Heart left ventricle (tissue), 16 donors: ENCODE measurements at regions not wholly inside any gene's neighbourhood (a gene's known extent, or its start where the extent isn't known, plus 50 kb on each side); places are given as distances from the start of the nearest gene placed in this dataset.
"Not testable (repeated sequence)": the region's sequence is repeated elsewhere in the genome, so short reads cannot be mapped to it uniquely, and the experiment has no call there.

Experiments
- ATAC-seq, 4 donors: fragments of 200-7000 bp; cut with Tn5 transposase; one replicate each; pipeline ENCODE4 v1.9.1; 2020 to 2022; ENCODE audit warnings: moderate library complexity in 4 of 4, mild to moderate bottlenecking in 3 of 4, moderate number of reproducible peaks in 1 of 4
- DNase-seq, 5 donors: peaks; one replicate each; pipeline ENCODE4 v3.0.0-alpha.2; 2020
- H3K27ac ChIP-seq, 12 donors: fragments of 200-600 bp; sonication (generic) in 4 of 12; one replicate each; pipeline versions ENCODE4 v1.5.0 to v1.8.0; 2016 to 2022; ENCODE audit warnings: mild to moderate bottlenecking in 2 of 12
- H3K27me3 ChIP-seq, 9 donors: fragments of 200-600 bp; sonication (generic) in 2 of 9; one replicate each; pipeline versions ENCODE4 v1.5.1 to v1.8.0; 2016 to 2022; ENCODE audit warnings: mild to moderate bottlenecking in 3 of 9
- H3K36me3 ChIP-seq, 9 donors: fragments of 200-600 bp; sonication (generic) in 2 of 9; one replicate each; pipeline versions ENCODE4 v1.5.0 to v1.8.0; 2018 to 2022; ENCODE audit warnings: mild to moderate bottlenecking in 2 of 9
- H3K4me1 ChIP-seq, 12 donors: fragments of 200-600 bp; sonication (generic) in 4 of 12; one replicate each; pipeline versions ENCODE4 v1.5.0 to v1.8.0; 2016 to 2022; ENCODE audit warnings: mild to moderate bottlenecking in 3 of 12
- H3K4me3 ChIP-seq, 12 donors: fragments of 200-600 bp; sonication (generic) in 4 of 12; one replicate each; pipeline versions ENCODE4 v1.5.0 to v1.8.0; 2017 to 2022; ENCODE audit warnings: mild to moderate bottlenecking in 9 of 12, moderate library complexity in 4 of 12
- H3K9me3 ChIP-seq, 12 donors: fragments of 200-600 bp; sonication (generic) in 4 of 12; one replicate each; pipeline versions ENCODE4 v1.5.0 to v1.8.0; 2016 to 2022; ENCODE audit warnings: mild to moderate bottlenecking in 1 of 12
- CTCF ChIP-seq, 12 donors: fragments of 200-600 bp; sonication (generic) in 4 of 12; IDR thresholded peaks; one replicate each; pipeline versions ENCODE4 v1.5.0 to v1.8.0; 2018 to 2022; ENCODE audit warnings: antibody characterized with exemption in 12 of 12, mild to moderate bottlenecking in 5 of 12
- POLR2A ChIP-seq, 2 donors: fragments of 450-650 bp; IDR thresholded peaks; one replicate each; pipeline ENCODE4 v1.6.1; 2017; ENCODE audit warnings: antibody characterized with exemption in 2 of 2, mild to moderate bottlenecking in 2 of 2, moderate library complexity in 2 of 2
- WGBS, 4 donors: extraction: QIAGEN DNeasy Blood & Tissue Kit in 2 of 4; methylation state at CpG; one replicate each; pipeline versions ENCODE4 v1.1.5 to v1.1.7; 2013 to 2018; 5-methylcytosine and 5-hydroxymethylcytosine counted together
- intact Hi-C, 10 donors: fragments of 100-400 bp; cut with DNase I; formaldehyde crosslinking; loops; one replicate each; pipeline versions ENCODE4 v1.11.1 to v1.14.2; 2022
- donor health status: ischemic (EF 13 %, LVEDD 7.1; RV severe dilation, severe dysfunction).
- donor health status: healthy with polysubstance abuse.
- donor health status: DM: no; HTN: yes; CAD: no.
- donor health status: DM: no; HTN: no; CAD: no.
- donor health status: ischemic (EF 25% LVEDD 6.9; RV normal size, moderate dysfunction).
- donor health status: ischemic (EF 25% LVEDD 5.7; RV mildly dilated, moderate dysfunction).
- donor health status: healthy.
- donor health status: DM: yes; HTN: yes; CAD: no.
- donor health status: ischemic (EF 35%, LVEDD 5.7; RV mildly dilated, moderate dysfunction).
- donor health status: nonischemic (EF 11% LVEDD 7.7; RV severe dilation, severe dysfunction).
- donor health status: DM: yes; HTN: yes; CAD: no.
- donor health status: PGD.
- donor health status: ischemic (EF 29% LVEDD 5.4; RV normal size, mild dysfunction).
- donor health status: nonischemic (EF 23%, LVEDD 6.1; RV moderate dilation, normal function).

- H3K27ac ChIP-seq, result no peak overlapping the region
- no peaks in the 10 kb centered on the region for H3K4me1 ChIP-seq
- H3K9me3 ChIP-seq, result no peaks in the 10 kb centered on the region
- ATAC-seq (no peak), DNase-seq (no peak)
- TF ChIP-seq CTCF (IDR thresholded peaks at IDR 0.05), result no peak
- TF ChIP-seq POLR2A (IDR thresholded peaks at IDR 0.05), result no peak
- WGBS, 4 donors, result 64 to 79% (median 73%) methylated on average over 2 of the region's 2 CpGs
- H3K27me3 ChIP-seq, result no peaks in the 10 kb centered on the region
- intact Hi-C loops, result no loop called here
- no peak overlapping the region for H3K4me3 ChIP-seq
- H3K36me3 ChIP-seq, result no peaks in the 10 kb centered on the region
Measured at GRCh38 chr1:238913210-238913609, 473.2 kb upstream of the CHRM3 start.

- no peaks in the 10 kb centered on the region for H3K9me3 ChIP-seq
- intact Hi-C loops, result no loop called here
Measured at GRCh38 chr1:238912148-238912547, 474.2 kb upstream of the CHRM3 start.

GRCh38 chr1:238902752-238903151 lies 483.6 kb upstream of the CHRM3 start:
- ATAC-seq, H3K27ac ChIP-seq, intact Hi-C loops, H3K4me1 ChIP-seq, DNase-seq, H3K36me3 ChIP-seq, H3K4me3 ChIP-seq, H3K27me3 ChIP-seq: not testable (repeated sequence)
- 88 to 90% (median 89%) methylated on average over 8 of the region's 8 CpGs for WGBS, 4 donors
- H3K9me3 ChIP-seq, result peaks cover 0 to 14% (median 0%) of the 10 kb centered on the region in 12 donors

More at GRCh38 chr1:238912148-238912547, 474.2 kb upstream of the CHRM3 start:
- no peak for ATAC-seq
- Histone ChIP-seq H3K27ac (no peak overlapping the region), H3K4me1 (no peaks in the 10 kb centered on the region), H3K4me3 (no peak overlapping the region), H3K27me3 (no peaks in the 10 kb centered on the region), H3K36me3 (no peaks in the 10 kb centered on the region)
- WGBS, 4 donors, result 63 to 73% (median 67%) methylated on average over 1 of the region's 1 CpG
- DNase-seq, result no peak
- TF ChIP-seq CTCF (IDR thresholded peaks at IDR 0.05) (no peak), POLR2A (IDR thresholded peaks at IDR 0.05) (no peak)

GRCh38 chr1:238900334-238900865 lies 486.0 kb upstream of the CHRM3 start:
- WGBS, 4 donors, result 84 to 91% (median 86%) methylated on average over 4 to 8 of the region's 8 CpGs
- ATAC-seq, result no peak

More at GRCh38 chr1:238900334-238900865, 486.0 kb upstream of the CHRM3 start:
- H3K27me3 ChIP-seq, result no peaks in the 10 kb centered on the region
- no peak overlapping the region for H3K27ac ChIP-seq
- intact Hi-C loops, result no loop called here
- H3K36me3 ChIP-seq, result no peaks in the 10 kb centered on the region
- H3K4me1 ChIP-seq, result no peaks in the 10 kb centered on the region
- no peak overlapping the region for H3K4me3 ChIP-seq
- DNase-seq, result no peak
- H3K9me3 ChIP-seq, result peaks cover 0 to 11% (median 0%) of the 10 kb centered on the region in 12 donors
- TF ChIP-seq CTCF (IDR thresholded peaks at IDR 0.05), result no peak
- no peak for TF ChIP-seq POLR2A (IDR thresholded peaks at IDR 0.05)
